Femur (tissue), 1 donor: ENCODE measurements at regions not wholly inside any gene's neighbourhood (a gene's known extent, or its start where the extent isn't known, plus 50 kb on each side); places are given as distances from the start of the nearest gene placed in this dataset.
"Not testable (repeated sequence)": the region's sequence is repeated elsewhere in the genome, so short reads cannot be mapped to it uniquely, and the experiment has no call there.

Source experiments
- DNase-seq: peaks from one replicate; pipeline ENCODE4 v3.0.0-alpha.2; 2017

- no peak for DNase-seq
Measured at GRCh38 chr7:12834782-12835181, 147.3 kb downstream of the ARL4A start.

GRCh38 chr7:12839508-12840153 lies 152.2 kb downstream of the ARL4A start:
- DNase-seq = no peak

GRCh38 chr7:12844732-12845131 lies 157.3 kb downstream of the ARL4A start:
- DNase-seq = not testable (repeated sequence)

GRCh38 chr7:12847001-12847400 lies 159.6 kb downstream of the ARL4A start:
- no peak for DNase-seq

- DNase-seq = no peak
Measured at GRCh38 chr7:12851142-12851541, 163.7 kb downstream of the ARL4A start.

GRCh38 chr7:12851841-12852240 lies 164.4 kb downstream of the ARL4A start:
- DNase-seq = no peak

- no peak for DNase-seq
Measured at GRCh38 chr7:12855036-12855435, 167.6 kb downstream of the ARL4A start.

- no peak for DNase-seq
Measured at GRCh38 chr7:12859761-12860160, 172.3 kb downstream of the ARL4A start.

- DNase-seq = no peak
Measured at GRCh38 chr7:12861070-12861469, 173.6 kb downstream of the ARL4A start.

- no peak for DNase-seq
Measured at GRCh38 chr7:12862146-12862545, 174.7 kb downstream of the ARL4A start.

- no peak for DNase-seq
Measured at GRCh38 chr7:12864470-12865046, 177.1 kb downstream of the ARL4A start.

GRCh38 chr7:12865593-12865992 lies 178.2 kb downstream of the ARL4A start:
- no peak for DNase-seq

GRCh38 chr7:12866207-12866606 lies 178.8 kb downstream of the ARL4A start:
- no peak for DNase-seq

- no peak for DNase-seq
Measured at GRCh38 chr7:12868027-12868426, 180.6 kb downstream of the ARL4A start.

GRCh38 chr7:12870219-12870618 lies 182.8 kb downstream of the ARL4A start:
- no peak for DNase-seq

GRCh38 chr7:12872487-12872886 lies 185.1 kb downstream of the ARL4A start:
- DNase-seq = no peak

- DNase-seq = no peak
Measured at GRCh38 chr7:12873571-12873970, 186.1 kb downstream of the ARL4A start.

- no peak for DNase-seq
Measured at GRCh38 chr7:12879139-12879538, 191.7 kb downstream of the ARL4A start.

GRCh38 chr7:12881712-12882111 lies 194.3 kb downstream of the ARL4A start:
- no peak for DNase-seq

GRCh38 chr7:12882710-12883109 lies 195.3 kb downstream of the ARL4A start:
- DNase-seq = no peak

GRCh38 chr7:12884033-12884432 lies 196.6 kb downstream of the ARL4A start:
- DNase-seq = no peak

GRCh38 chr7:12884856-12885440 lies 197.5 kb downstream of the ARL4A start:
- no peak for DNase-seq

GRCh38 chr7:12888717-12889116 lies 201.3 kb downstream of the ARL4A start:
- DNase-seq = no peak

GRCh38 chr7:12889391-12889790 lies 202.0 kb downstream of the ARL4A start:
- DNase-seq = no peak

- DNase-seq = no peak
Measured at GRCh38 chr7:12890586-12890985, 203.2 kb downstream of the ARL4A start.
